Smooth muscle cell (in vitro differentiated cells): ENCODE measurements at regions not wholly inside any gene's neighbourhood (a gene's known extent, or its start where the extent isn't known, plus 50 kb on each side); places are given as distances from the start of the nearest gene placed in this dataset.

Experiments used
- DNase-seq: peaks from one replicate; lab custom pipeline; 2025; ENCODE audit not compliant: unreplicated experiment; lab: John Stamatoyannopoulos, UW
- H2AFZ ChIP-seq: fragments of 200-600 bp; sonication (generic); 2 replicates; pipeline ENCODE4 v1.6.0; 2016; ENCODE audit warnings: antibody characterized with exemption, low read depth, mild to moderate bottlenecking
- H3F3A ChIP-seq: fragments of 200-600 bp; sonication (generic); 2 replicates; pipeline ENCODE4 v1.6.0; 2017; ENCODE audit warnings: antibody characterized with exemption, low read depth
- H3K27ac ChIP-seq: fragments of 200-600 bp; sonication (generic); 2 replicates; pipeline ENCODE4 v1.5.1; 2016; ENCODE audit warnings: low read depth, mild to moderate bottlenecking
- H3K27me3 ChIP-seq: fragments of 200-600 bp; sonication (generic); 2 replicates; pipeline ENCODE4 v1.6.1; 2016; ENCODE audit warnings: low read depth, mild to moderate bottlenecking
- H3K36me3 ChIP-seq: fragments of 200-600 bp; sonication (generic); 2 replicates; pipeline ENCODE4 v1.5.1; 2016; ENCODE audit warnings: low read depth
- H3K4me1 ChIP-seq: fragments of 200-600 bp; sonication (generic); 2 replicates; pipeline ENCODE4 v1.5.1; 2016; ENCODE audit warnings: low read depth
- H3K4me2 ChIP-seq: fragments of 200-600 bp; sonication (generic); 2 replicates; pipeline ENCODE4 v1.6.0; 2016; ENCODE audit warnings: mild to moderate bottlenecking
- H3K4me3 ChIP-seq: fragments of 200-600 bp; sonication (generic); 2 replicates; pipeline ENCODE4 v1.5.1; 2016; ENCODE audit warnings: mild to moderate bottlenecking
- H3K79me2 ChIP-seq: fragments of 200-600 bp; sonication (generic); 2 replicates; pipeline ENCODE4 v1.6.0; 2016; ENCODE audit warnings: low read depth, mild to moderate bottlenecking
- H3K9ac ChIP-seq: fragments of 200-600 bp; sonication (generic); 2 replicates; pipeline ENCODE4 v1.6.0; 2016; ENCODE audit warnings: low read depth
- H3K9me3 ChIP-seq: fragments of 200-600 bp; sonication (generic); replicated peaks from 2 replicates; pipeline ENCODE4 v1.5.1; 2016; ENCODE audit warnings: low read depth
- H4K20me1 ChIP-seq: fragments of 200-600 bp; sonication (generic); 2 replicates; pipeline ENCODE4 v1.6.0; 2016; ENCODE audit warnings: low read depth
- CTCF ChIP-seq: fragments of 200-600 bp; sonication (generic); IDR thresholded peaks from 2 replicates; pipeline ENCODE4 v1.5.1; 2017; ENCODE audit warnings: borderline replicate concordance, mild to moderate bottlenecking, antibody characterized with exemption; ENCODE audit not compliant: insufficient read depth, poor library complexity, severe bottlenecking
- WGBS: methylation state at CpG from one replicate; pipeline ENCODE4 v1.1.7; 2016; ENCODE audit warnings: low lambda C conversion rate; 5-methylcytosine and 5-hydroxymethylcytosine counted together

GRCh38 chr2:216307496-216307895 lies 64.8 kb downstream of the MARCHF4 start:
- Histone ChIP-seq H4K20me1 (no peaks in the 10 kb centered on the region), H3K4me3 (no peak overlapping the region), H3K4me2 (no peak overlapping the region), H3K36me3 (no peaks in the 10 kb centered on the region), H3K27ac (peak overlapping the region; percentile 96), H3K79me2 (no peaks in the 10 kb centered on the region), H3K9me3 (no peaks in the 10 kb centered on the region), H3K4me1 (no peaks in the 10 kb centered on the region), H3F3A (no peaks in the 10 kb centered on the region), H3K27me3 (no peaks in the 10 kb centered on the region), H3K9ac (no peak overlapping the region), H2AFZ (no peak overlapping the region)
- no peak for DNase-seq
- 87% methylated on average over 6 of the region's 6 CpGs for WGBS
- TF ChIP-seq CTCF: no peak

- Histone ChIP-seq H3K4me3 (no peak overlapping the region), H3K27me3 (no peaks in the 10 kb centered on the region), H3K4me2 (no peak overlapping the region), H3K36me3 (no peaks in the 10 kb centered on the region), H2AFZ (peak overlapping the region; percentile 47), H3K27ac (peak overlapping the region; percentile 27), H3F3A (no peaks in the 10 kb centered on the region), H3K4me1 (no peaks in the 10 kb centered on the region), H3K9ac (no peak overlapping the region), H4K20me1 (no peaks in the 10 kb centered on the region), H3K79me2 (no peaks in the 10 kb centered on the region), H3K9me3 (no peaks in the 10 kb centered on the region)
- DNase-seq: no peak
- no peak for TF ChIP-seq CTCF
- WGBS: 59% methylated on average over 6 of the region's 6 CpGs
Measured at GRCh38 chr2:216306868-216307267, 65.4 kb downstream of the MARCHF4 start.

GRCh38 chr2:216305574-216305973 lies 66.7 kb downstream of the MARCHF4 start:
- Histone ChIP-seq H2AFZ (no peak overlapping the region), H4K20me1 (no peaks in the 10 kb centered on the region), H3K27me3 (no peaks in the 10 kb centered on the region), H3K9ac (no peak overlapping the region), H3K4me2 (no peak overlapping the region), H3F3A (no peaks in the 10 kb centered on the region), H3K36me3 (no peaks in the 10 kb centered on the region), H3K79me2 (no peaks in the 10 kb centered on the region), H3K4me1 (no peaks in the 10 kb centered on the region), H3K9me3 (no peaks in the 10 kb centered on the region), H3K27ac (no peak overlapping the region), H3K4me3 (no peak overlapping the region)
- no peak for DNase-seq
- WGBS: 68% methylated on average over 4 of the region's 4 CpGs
- TF ChIP-seq CTCF: no peak

GRCh38 chr2:216302981-216303676 lies 69.2 kb downstream of the MARCHF4 start:
- Histone ChIP-seq H2AFZ (no peak overlapping the region), H3K27ac (no peak overlapping the region), H3K79me2 (no peaks in the 10 kb centered on the region), H3K36me3 (no peaks in the 10 kb centered on the region), H4K20me1 (no peaks in the 10 kb centered on the region), H3K27me3 (no peaks in the 10 kb centered on the region), H3K4me3 (no peak overlapping the region), H3K4me2 (no peak overlapping the region), H3K9me3 (no peaks in the 10 kb centered on the region), H3K9ac (no peak overlapping the region), H3F3A (no peaks in the 10 kb centered on the region), H3K4me1 (no peaks in the 10 kb centered on the region)
- DNase-seq: no peak
- no peak for TF ChIP-seq CTCF
- 75% methylated on average over 3 of the region's 3 CpGs for WGBS
